HL-60 (cell line): ENCODE measurements at regions not wholly inside any gene's neighbourhood (a gene's known extent, or its start where the extent isn't known, plus 50 kb on each side); places are given as distances from the start of the nearest gene placed in this dataset.

Source experiments
- GABPA ChIP-seq: IDR thresholded peaks from 2 replicates; pipeline ENCODE4 v1.6.1; 2012; ENCODE audit warnings: low read depth
- POLR2AphosphoS5 ChIP-seq: IDR thresholded peaks from 2 replicates; pipeline ENCODE4 v1.6.1; 2012; ENCODE audit warnings: low read depth
- SPI1 ChIP-seq: IDR thresholded peaks from 2 replicates; pipeline ENCODE4 v1.6.1; 2012; ENCODE audit warnings: low read depth, mild to moderate bottlenecking, borderline replicate concordance
- TF ChIP-seq, protein P1 (sequence below): IDR thresholded peaks from one replicate; pipeline ENCODE4 v1.5.1; 2011; ENCODE audit warnings: low read length, control low read depth, inconsistent platforms; ENCODE audit not compliant: insufficient read depth
- TF ChIP-seq, protein P2 (sequence below): IDR thresholded peaks from 2 replicates; pipeline ENCODE4 v1.6.1; 2012; ENCODE audit warnings: low read depth; ENCODE audit not compliant: insufficient replicate concordance

- no peak for TF ChIP-seq GABPA
- TF ChIP-seq, protein P1, sequence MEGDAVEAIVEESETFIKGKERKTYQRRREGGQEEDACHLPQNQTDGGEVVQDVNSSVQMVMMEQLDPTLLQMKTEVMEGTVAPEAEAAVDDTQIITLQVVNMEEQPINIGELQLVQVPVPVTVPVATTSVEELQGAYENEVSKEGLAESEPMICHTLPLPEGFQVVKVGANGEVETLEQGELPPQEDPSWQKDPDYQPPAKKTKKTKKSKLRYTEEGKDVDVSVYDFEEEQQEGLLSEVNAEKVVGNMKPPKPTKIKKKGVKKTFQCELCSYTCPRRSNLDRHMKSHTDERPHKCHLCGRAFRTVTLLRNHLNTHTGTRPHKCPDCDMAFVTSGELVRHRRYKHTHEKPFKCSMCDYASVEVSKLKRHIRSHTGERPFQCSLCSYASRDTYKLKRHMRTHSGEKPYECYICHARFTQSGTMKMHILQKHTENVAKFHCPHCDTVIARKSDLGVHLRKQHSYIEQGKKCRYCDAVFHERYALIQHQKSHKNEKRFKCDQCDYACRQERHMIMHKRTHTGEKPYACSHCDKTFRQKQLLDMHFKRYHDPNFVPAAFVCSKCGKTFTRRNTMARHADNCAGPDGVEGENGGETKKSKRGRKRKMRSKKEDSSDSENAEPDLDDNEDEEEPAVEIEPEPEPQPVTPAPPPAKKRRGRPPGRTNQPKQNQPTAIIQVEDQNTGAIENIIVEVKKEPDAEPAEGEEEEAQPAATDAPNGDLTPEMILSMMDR, result no peak
- TF ChIP-seq POLR2AphosphoS5, result no peak
- TF ChIP-seq, protein P2, sequence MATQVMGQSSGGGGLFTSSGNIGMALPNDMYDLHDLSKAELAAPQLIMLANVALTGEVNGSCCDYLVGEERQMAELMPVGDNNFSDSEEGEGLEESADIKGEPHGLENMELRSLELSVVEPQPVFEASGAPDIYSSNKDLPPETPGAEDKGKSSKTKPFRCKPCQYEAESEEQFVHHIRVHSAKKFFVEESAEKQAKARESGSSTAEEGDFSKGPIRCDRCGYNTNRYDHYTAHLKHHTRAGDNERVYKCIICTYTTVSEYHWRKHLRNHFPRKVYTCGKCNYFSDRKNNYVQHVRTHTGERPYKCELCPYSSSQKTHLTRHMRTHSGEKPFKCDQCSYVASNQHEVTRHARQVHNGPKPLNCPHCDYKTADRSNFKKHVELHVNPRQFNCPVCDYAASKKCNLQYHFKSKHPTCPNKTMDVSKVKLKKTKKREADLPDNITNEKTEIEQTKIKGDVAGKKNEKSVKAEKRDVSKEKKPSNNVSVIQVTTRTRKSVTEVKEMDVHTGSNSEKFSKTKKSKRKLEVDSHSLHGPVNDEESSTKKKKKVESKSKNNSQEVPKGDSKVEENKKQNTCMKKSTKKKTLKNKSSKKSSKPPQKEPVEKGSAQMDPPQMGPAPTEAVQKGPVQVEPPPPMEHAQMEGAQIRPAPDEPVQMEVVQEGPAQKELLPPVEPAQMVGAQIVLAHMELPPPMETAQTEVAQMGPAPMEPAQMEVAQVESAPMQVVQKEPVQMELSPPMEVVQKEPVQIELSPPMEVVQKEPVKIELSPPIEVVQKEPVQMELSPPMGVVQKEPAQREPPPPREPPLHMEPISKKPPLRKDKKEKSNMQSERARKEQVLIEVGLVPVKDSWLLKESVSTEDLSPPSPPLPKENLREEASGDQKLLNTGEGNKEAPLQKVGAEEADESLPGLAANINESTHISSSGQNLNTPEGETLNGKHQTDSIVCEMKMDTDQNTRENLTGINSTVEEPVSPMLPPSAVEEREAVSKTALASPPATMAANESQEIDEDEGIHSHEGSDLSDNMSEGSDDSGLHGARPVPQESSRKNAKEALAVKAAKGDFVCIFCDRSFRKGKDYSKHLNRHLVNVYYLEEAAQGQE, result no peak
- no peak for TF ChIP-seq SPI1
These were observed 777.0 kb downstream of the C6orf118 start for GRCh38 chr6:164532198-164533044.
